ENCODE measurements at regions not wholly inside any gene's neighbourhood (a gene's known extent, or its start where the extent isn't known, plus 50 kb on each side); places are given as distances from the start of the nearest gene placed in this dataset.

DNA sequence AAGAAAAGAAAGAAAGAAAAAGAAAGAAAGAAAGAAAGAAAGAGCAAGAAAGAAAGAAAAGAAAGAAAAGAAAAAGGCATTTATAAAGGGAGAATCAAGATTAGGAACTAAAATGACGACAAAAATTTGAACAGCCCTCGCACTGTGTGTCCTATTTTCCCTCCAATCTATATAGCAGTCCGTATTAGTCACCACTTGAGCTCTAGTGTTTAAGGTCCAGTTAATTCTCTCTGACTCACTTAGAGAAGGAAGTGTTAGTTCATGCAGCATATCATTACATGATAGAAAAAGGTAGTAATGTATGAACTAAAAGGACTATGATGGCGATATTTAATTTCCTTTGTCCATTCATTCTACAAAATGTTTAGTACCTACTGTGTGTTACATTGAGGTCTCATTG, 122.7 kb downstream of the CBLL2 start:
- no peak for DNase-seq (ENCODE audit: low read depth)

DNA sequence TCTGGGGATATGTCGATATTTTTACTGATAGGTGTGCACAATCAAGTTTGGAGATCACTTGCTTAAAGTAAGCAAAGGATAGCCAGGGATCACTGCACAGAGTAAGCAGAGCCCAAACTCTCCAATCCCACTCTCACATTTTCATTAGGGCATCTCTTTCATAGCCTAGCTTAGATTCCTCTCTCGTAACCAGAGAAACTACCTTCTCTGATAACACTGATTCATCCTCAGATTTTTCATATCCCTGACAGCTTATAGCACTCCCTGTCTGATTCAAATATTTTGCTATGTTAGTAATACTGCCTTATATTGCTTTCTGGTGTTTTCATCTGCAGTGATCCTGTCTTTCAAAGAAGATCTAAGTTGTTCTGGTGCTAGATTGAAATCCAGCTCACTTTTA, 123.7 kb downstream of the CBLL2 start:
- DNase-seq (ENCODE audit: low read depth): no peak

DNA sequence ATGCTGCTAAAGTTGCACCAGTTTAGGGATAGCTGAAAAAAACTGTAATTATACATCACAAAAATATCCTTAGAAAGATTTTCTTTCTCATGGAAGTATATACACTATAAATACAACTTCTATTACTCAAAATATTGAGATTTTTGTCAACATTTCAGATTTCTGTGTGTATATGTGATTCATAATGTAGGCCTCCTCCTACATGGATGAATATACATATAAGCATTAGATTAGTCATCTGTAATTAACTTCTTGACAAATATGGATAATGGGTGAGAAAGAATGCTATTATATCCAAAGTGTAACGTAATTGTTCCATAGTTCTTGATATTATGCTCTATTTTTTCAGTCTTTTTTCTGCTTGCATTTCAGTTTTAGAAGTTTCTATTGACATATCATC, 124.9 kb downstream of the CBLL2 start:
- DNase-seq (ENCODE audit: low read depth): no peak

DNA sequence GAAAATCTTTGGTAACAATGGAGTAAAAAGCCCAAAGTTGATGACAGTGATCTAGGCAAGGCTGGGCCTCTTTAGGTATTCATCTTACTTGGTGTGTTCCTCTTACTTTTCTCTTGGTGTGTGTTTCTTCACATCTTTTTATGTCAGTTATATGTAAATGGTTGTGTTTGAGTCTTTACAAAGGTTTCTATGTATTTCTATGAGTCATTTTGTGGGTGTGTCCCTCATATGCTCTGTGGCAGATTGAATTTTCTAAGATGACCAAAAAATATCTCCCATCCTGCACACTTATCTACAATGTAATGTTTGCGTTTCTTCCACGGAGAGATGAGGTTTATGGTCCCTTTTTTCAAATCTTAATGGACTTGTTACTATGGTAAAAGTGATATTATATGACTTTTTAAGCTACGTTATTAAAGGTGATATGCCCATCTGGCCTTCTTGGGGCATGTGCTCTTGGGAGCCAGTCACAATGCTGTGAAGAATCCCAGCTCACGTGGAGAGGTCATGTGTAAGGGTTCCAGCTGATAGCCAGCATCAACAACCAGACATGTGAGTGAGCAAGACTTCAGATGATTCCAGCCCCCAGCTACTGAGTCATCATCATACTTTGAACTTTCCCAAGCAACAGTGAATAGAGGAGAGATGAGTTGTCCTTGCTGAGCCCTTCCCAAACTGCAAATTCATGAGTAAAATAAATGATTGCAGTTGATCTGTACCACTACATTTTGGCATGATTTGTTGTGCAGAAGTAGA, 126.9 kb downstream of the CBLL2 start:
- no peak for DNase-seq (ENCODE audit: low read depth)

DNA sequence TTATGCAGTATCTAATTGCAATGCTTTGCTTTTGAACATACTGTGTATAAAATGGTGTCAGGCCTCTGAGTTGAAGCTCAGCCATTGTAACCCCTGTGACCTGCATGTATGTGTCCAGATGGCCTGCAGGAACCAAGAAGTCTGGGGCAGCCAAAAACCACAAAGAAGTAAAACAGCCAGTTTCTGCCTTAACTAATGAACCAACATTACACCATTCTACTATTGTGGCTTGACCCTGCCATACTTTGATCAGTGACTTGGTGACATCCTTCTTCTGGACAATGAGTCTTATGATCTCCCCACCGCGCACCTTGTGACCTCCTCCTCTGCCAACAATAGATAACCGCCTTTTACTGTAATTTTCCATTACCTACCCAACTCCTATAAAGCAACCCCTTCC, 131.6 kb downstream of the CBLL2 start:
- DNase-seq (ENCODE audit: low read depth): no peak

DNA sequence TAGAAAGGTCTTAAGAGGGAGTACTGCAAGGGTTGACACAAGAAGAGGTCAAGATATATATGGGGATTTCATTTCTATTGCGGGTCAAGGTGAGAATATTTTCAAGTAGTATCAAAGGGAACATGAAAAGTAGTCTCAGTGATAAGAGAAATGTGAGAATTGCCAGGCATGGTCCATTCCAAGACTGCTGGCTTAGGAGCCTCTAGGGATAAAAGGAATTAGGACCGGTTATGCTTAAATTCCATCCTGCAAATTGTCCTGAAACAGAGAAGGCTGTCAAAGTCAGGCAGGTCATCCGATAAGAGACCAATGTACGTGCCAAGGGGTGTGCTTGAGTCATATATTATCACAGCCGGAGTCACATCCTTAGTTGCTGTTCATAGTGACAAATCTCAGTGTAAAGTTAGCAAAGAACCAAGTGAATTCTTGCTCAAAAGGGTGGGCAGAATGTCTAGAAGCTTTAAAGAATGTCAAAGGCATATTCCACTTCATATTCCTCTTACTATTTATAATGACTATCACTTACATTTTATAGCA, 133.6 kb downstream of the CBLL2 start:
- DNase-seq (ENCODE audit: low read depth): no peak

DNA sequence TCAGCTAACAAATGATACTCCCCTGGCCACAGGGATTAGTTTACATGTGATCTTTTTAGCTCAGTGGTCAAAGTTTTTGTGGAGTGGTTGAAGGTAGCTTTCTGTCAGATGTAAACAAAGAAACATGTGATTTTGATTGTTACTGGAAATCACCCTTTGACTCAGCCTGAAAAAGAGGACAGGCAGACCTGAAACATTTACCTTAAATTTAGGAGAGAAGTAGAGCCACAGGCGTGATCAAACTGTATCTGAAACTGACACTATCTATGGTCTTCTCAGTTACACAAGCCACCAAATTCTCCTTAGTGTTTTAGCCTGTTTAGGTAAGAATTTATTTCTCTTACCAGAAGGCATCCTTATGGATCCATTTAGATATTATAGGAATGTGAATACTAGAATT, 136.7 kb downstream of the CBLL2 start:
- DNase-seq (ENCODE audit: low read depth): no peak

DNA sequence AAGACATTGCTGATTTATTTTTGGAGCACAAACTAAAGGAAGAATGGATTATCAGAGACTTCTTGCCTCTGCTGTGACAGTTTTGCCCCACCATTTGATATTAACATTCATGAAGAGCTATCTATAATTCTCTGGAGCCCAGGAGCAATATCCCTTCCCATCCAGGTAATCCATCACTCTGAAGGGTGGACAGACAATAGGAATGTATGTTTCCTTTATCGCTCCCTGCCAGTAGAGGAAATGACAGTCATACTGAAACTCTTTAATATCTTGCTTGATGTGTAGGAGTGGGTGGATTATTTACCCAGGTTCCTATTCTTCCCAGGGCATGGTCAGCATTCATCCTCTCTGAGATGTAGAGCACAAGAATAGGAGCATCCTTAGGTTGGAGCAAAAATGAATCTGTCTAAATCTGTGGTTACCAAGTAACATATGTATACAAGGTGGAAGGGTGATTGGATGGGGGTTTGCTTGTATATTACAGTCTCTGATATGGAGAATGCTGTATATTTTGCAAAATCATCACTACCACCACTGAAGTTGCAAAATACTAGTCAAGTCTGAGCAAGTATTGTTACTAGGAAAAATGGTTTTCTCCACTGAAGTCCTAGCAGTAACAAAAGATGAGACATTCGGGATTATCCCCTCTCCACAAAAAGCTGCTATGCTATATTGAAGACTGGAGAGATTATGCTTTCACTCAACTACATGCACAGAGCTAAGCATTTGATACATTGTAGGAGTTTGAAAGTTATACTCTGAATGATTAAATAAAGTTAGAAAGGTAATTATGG, 151.6 kb downstream of the CBLL2 start:
- no peak for DNase-seq (ENCODE audit: low read depth)

DNA sequence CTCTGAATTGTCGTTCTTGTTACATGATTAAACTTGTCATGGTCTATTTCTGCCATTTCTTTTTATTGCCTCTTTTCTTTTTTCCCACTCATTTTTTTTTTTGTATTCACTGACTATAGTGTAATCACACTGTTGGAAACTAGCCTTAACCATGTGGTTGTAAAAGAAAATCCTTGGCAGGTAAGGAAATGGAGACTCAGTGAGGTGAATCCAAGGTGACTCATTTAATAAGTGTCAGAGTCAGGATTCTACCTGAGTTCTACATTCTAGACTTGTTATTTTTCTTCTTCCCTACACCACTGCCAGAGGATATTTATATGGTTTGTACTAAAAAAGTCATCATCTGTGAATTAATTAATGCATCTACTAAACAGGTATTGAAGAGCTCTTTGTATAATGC, 152.2 kb downstream of the CBLL2 start:
- no peak for DNase-seq (ENCODE audit: low read depth)

DNA sequence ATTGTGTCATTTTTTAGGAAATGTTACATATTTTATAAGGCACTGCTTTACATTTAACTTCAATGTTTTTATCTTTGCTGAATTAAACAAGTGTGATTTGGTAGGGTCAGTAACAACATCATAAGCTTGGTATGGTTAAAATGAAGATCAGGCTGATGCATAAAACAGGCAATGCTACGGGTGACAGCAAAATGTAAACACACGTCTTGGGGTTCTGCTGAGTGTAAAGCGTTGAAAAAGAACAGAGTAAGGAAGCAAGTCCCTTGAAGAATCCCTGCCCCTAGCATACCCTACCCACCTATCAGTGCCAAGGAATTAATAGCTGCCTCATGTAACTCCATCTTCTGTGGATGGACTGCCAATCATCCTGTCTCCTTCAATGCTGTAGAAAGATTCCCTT, 157.0 kb downstream of the CBLL2 start:
- DNase-seq (ENCODE audit: low read depth): no peak

DNA sequence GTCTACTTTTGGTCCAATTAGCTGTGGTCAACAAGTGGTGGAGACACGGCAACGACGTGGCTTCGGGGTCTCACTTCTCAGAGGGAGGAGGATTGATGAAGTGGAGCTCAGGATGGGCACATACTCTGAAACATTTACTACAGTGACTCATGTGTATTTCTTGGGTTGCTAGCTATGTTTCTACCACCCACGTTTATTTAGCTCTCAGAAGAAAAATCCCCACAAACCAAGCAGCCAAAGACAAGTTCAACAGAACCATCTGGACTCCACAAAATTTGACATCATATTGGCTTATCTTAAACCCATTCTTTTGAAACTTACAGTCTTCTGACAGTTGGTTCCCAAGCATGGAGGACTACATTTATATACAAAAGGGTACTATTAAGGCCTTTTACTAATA, 158.0 kb downstream of the CBLL2 start:
- DNase-seq (ENCODE audit: low read depth): no peak

DNA sequence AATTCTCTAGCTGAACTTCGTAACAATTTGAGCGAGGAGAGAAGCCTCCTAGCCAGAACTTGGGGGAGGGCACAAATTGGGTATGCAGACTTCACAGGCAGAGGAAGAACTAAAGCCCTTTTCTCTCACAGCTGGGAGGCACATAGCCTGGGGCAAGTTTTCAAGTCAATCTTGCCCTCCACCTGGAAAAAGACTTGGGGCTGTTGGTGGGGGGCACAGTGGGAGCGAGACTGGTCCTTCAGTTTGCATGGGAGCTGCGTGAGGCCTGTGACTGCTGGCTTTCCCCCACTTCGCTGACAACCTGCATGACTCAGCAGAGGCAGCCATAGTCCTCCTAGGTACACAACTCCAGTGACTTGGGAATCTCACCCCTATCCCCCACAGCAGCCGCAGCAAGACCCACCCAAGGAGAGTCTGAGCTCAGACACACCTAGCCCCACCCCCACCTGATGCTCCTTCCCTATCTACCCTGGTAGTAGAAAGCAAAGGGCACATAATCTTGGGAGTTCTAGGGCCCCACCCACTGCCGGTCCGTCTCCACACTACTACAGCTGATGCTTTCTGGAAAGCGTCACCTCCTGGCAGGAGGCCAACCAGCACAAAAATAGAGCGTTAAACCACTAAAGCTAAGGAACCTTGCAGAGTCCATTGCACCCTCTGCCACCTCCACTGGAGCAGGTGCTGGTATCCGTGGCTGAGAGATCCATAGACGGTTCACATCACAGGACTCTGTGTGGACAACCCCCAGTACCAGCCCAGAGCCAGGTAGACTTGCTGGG, 160.8 kb downstream of the CBLL2 start:
- DNase-seq (ENCODE audit: low read depth): no peak

DNA sequence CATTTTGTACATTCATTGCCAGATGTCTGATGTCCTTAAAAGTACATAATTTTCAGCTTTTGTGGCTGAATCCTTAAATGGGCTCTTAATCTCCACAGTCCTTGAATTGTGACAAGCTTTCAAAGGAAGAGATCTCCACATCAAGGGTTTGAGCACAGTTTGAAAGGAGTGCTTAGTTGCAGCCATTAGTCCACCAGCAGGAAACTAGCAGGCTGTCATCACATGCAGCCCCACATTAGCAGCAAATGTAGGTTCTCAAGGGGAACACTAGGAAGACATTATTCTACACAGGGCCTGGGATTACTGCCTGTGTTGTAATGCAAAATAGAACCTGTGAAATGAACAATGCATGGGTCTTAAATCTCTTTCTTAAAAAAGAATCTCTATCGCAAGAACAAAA, 173.2 kb downstream of the CBLL2 start:
- no peak for DNase-seq (ENCODE audit: low read depth)

DNA sequence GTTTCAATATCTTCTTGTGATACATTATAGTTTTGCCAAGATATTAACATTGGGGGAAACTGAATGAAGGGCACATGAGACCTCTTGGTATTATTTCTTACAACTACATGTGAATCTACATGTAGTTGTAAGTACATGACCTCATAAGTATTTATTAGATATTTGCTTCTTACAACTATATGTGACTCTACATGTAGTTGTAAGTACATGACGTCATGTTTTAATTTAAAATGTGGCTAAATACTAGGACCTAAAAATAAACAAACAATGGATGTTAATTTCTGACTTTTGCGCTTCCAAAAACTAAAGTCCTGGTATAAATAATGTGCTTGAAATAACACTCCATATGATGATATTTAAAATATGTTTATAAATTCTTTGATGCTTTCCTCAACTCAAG, 190.2 kb downstream of the CBLL2 start:
- no peak for DNase-seq (ENCODE audit: low read depth)

DNA sequence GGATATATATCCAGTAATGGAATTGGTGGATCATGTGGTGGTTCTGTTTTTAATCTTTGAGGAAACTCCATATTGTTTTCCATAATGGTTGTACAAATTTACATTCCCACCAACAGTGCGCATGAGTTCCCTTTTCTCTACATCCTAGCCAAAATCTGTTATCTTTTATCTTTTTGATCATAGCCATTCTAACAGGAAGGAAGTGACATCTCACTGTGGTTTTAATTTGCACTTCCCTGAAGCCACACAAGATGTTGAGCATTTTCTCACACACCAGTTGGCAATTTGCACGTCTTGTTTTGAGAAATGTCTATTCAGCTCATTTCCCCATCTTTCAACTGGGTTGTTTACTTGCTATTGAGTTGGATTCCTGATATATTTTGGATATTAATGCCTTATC, 194.9 kb downstream of the CBLL2 start:
- DNase-seq (ENCODE audit: low read depth): no peak

DNA sequence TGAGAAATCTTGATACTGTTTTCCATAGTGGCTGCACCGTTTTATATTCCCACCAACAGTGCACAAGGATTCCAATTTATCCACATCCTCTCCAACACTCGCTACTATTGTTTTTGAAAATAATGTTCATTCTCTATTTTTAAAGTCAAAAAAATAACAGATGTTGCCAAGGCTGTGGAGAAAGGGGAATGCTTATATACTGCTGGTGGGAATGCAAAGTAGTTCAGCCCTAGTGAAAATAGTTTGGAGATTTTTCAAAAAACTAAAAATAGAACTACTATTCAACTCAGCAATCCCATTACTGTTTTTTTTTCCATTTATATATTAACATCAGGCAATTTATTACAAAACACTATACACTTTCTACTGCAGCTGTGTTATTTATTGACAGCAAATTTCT, 208.7 kb downstream of the CBLL2 start:
- DNase-seq (ENCODE audit: low read depth): no peak

DNA sequence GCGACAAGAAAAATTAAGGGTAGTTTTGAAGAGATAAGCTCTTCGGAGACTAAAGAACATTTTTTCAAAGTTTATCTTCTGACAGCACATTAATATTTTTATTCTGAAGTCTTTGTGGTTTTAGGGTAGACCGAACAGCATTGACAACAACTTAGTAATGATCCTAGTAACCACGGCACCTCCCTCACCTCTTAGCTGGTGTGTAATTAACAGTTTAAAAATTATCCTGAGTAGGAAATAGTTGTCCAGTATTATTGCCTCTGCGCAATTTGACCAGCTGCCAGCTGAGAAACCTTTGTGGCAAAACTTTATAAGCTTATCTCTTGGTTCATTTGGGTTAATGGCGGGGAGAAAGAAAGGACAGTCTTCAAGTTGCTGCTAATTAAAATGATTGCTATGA, 213.6 kb downstream of the CBLL2 start:
- DNase-seq (ENCODE audit: low read depth): no peak

DNA sequence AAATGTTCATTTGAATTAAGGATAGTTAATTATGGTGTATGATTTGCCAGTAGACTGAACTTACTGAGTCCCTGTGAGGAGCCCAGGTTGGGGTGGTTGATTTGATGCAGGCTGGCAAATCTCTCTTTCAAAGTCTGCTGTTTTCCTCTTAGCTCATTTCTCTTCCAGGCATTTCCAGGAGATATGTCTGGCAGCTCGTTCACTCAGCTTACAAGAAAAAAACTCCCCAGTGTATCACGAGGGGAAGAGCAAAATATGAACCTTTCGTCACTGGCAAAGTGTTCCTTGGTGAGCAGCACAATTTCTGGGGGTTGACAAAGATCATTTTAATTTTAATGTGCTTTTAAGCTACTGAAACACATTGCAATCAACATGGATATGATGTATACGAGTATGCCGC, 244.2 kb downstream of the CBLL2 start:
- no peak for DNase-seq (ENCODE audit: low read depth)

DNA sequence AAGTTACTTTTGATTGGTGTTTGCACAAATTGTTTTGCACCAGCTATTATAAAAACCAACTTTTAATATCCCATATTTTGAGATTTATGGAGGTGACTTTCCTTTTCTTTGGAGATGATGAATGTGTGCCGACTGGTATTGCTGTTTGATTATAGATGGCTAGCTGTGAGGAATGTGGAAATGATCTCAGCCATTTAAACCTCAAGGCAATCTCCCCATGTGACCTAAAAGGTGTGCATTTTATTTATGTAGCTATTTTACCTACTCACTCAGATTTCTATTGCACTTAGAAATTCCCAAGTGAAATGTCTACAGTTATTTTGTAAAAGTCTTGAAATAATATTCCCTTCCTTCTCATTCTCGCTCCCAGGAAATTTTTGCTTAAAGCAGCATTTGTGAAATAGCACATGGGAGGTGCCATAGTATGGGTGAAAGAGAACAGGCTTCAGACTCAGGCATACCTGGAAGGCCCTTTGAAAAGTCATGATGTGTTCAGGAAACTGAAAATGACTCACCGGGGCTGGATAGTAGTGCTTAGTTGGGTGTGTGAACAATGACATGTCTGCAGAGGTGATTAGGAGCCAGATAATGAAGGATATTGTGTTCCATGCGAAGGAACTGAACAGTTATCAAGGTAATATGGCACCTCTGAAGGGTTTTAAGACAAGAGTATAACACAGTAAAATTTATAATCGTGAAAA, 247.6 kb downstream of the CBLL2 start:
- DNase-seq (ENCODE audit: low read depth): no peak

DNA sequence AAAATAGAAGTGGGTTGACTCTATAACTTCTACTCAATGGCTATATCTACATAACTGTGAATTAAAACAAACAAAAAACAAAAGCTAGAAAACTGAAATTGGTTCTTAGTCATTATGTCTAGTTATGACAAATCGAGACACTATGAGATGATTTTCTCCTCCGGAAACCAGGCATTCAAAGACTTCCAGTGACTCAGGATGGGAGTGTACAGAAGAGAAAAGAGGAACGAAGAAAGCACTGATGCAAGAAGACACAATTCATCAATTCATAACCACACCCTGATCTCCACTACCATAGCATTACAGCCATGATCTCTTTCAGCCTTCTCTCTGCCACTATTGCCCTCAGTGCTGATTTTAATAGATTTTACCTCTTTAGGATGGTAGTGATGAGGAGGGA, 253.6 kb downstream of the CBLL2 start:
- peak; percentile 30 for DNase-seq (ENCODE audit: low read depth)

DNA sequence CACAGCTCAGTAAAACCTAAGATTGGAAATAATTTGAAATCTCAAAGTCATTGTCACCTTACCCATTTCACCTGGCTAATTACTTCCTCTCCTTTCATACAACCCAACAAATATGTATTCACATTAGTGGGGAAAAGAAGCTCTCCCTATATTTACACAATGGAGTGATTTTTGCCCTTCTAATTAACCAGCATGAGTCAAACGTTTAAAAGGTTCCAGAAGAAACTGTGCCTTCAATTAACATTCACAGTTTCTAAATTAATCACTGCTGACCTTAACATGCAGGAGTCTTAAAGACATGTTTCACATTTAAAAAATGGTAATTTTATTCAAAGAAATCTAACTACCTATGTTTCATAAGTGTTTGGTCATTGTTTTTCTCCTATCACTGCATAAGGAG, 254.6 kb downstream of the CBLL2 start:
- DNase-seq (ENCODE audit: low read depth): no peak

DNA sequence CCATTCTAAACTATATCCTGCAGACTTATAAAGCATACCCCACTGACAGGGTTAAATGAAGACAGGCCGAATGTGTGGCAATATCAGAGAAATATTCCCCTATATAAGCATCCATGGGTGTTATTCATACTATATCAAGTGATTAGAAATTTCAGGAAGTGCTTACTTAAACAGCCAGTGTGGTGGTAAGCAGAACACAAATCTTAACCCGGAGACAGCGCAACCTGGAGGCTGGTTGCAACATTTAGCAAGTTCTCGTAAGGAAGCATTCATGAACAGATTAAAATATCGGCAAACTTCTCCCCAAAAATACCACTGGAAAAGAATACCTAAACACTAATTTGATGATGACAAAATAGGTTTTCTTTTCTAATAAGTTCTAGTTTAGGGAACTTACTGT, 261.2 kb downstream of the CBLL2 start:
- no peak for DNase-seq (ENCODE audit: low read depth)

All from HS-27A (cell line).